NCI-H2029 (cell line): ENCODE measurements at regions not wholly inside any gene's neighbourhood (a gene's known extent, or its start where the extent isn't known, plus 50 kb on each side); places are given as distances from the start of the nearest gene placed in this dataset.

Experiments used
- DNase-seq: peaks from one replicate; lab custom pipeline; 2025; lab: John Stamatoyannopoulos, UW

DNA sequence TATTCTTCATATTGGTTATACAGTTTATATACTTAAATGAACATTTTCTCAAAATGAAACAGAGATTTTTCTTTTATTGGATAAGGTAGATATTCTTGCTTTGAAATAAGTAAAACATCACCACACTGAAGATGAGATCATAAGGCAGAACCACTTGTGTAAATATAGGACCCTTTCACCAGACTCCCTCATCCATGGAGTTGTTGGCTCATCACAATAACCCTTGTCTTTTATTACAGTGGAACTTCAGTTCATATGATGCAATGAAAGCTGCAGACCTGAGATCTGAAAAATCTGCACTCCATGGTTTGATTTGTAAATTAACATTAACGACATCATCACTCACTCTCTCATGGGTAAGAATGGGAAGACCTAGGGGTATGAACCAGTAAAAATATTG lies 51.9 kb upstream of the DBX2 start:
- DNase-seq, result no peak

DNA sequence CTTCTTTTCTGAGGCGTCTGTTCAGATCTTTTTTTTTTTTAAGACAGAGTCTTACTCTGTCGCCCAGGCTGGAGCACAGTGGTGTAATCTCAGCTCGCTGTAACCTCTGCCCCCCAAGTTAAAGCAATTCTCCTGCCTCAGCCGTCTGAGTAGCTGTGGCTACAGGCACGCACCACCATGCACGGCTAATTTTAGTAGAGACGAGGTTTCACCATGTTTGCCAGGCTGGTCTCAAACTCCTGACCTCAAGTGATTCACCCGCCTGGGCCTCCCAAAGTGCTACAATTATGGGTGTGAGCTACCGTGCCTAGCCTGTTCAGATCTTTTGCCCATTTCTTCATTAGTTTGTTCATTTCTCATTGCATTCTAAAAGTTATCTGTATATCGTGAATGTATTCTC lies 55.1 kb upstream of the DBX2 start:
- DNase-seq, result no peak

DNA sequence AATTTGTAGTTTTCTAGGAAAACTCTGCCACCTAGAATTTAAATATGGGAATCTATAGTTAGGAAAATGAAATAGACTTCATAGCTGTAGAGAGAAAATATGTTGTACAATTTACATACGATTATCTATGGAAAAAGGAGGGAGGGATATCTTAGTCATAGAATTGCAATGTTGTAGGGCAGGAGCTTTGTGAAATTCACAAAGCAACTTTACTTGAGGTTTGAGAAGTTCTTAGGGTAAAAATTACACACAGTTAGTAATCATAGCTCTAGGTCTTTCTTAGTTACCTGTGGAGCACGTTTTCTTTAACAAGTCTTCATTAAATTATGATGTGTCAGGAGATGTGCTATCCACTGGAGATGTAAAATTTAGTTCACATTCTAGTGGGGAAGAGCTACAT lies 61.4 kb upstream of the DBX2 start:
- no peak for DNase-seq

DNA sequence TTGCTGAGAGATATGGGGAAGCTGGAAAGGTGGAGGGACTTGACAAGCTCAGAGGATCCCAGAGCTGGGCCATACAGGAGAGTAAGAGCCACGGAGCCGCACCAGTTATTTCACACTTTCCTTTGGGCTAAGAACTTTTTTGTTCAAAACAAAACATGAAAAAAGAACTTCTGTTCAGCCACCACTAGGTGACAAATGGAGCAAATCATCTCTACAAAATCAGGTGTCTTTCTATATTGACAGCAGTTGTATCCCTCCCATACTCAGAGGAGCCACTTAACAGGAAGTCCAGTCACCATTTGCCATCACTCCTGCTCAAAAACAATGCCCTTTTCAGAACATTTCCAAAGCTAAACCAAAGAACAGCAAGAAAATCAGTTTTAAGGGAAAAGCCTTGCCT lies 70.3 kb upstream of the DBX2 start:
- DNase-seq, result no peak

DNA sequence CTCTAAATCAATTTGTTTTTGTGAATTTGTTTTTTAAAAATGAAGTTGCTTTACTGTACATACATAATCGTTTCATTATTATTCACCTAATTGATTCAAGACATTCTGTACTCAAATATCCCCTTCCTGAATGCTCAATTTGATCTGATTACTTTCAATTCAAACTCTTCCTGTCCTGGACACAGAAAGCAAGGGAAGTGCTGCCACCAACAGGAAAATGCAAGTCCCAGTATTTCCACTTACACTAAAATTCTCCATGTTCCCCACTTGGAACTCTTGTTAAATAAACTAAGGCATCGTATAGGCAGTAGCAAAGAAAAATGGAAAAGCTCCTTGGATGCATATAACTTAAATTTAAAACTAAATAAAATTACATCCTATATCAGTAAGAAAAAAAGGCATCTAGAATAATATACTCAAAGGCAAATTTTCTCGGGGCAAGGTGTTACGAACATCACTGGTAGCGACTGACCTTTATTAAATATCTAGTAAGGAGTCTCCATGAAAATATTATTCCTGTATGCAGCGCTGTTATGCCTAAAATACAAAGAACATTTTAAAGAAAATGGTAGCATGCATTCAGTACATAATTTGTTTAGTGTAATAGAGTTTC lies 72.0 kb upstream of the DBX2 start:
- DNase-seq, result no peak

DNA sequence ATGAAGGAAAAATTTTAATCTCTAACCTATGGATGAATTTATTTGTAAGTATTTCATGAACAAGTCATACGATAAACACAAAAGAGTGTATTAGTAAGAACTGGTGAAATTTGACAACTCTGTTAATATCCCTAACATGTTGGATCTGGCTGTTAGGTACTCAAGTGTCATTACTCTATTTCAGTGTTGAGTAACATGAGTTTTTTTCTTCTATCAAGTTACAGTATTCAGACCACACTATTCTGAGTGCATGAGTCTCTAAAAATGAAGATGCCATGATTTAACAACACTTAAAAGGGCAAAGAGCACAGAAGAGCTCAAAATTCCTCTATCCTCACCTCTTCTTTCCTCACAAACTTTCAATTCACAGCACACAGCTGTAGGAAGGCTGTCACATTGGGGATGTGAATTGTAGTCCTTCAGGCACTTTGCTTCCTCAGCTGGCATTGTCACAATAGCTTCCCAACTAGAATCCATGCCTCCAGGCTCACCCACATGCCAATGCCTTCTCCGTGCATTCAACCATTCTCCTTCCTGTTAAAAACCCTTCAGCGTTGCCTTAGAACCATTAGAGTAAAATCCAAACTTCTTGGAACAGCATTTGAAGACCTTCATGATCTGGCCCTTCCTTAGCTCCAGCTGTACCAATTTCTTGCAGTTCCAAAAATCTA lies 73.7 kb upstream of the DBX2 start:
- no peak for DNase-seq

DNA sequence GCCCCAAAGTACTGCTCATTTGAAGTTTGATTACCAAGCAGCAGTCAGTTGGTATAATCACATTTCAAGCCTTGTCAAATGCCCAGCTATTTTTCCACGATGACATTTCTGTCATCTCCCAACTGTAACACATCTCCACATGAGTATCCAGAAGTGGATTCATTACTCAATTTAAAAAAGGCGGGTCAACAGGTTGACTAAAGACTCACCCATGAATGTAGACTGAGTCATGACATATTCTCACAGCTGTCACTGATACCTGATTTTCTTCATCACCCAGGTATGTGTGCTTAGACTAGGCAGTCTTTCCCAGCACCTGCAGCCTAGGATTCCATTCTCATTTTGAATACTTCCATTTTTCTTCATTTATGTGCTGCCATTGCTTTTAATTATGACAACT lies 75.1 kb upstream of the DBX2 start:
- no peak for DNase-seq

DNA sequence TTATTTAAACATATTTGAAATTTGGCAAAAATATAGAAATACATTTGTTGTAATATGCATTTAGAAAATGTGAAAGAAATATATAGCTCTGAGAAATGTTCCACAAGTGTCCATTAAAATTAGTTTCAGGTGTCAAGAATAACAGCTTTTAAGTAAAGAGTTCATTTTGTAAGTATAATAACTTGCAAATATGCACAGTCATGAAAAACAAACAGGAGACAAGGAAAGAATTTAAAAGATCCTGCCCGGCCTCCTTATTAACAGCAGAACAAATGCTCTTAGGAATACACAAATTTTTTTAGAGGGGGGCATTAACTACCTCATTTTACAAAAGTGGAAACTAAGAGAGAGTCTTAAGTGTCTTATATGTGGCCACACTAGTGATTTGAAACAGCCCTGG lies 77.7 kb upstream of the DBX2 start:
- DNase-seq, result no peak

DNA sequence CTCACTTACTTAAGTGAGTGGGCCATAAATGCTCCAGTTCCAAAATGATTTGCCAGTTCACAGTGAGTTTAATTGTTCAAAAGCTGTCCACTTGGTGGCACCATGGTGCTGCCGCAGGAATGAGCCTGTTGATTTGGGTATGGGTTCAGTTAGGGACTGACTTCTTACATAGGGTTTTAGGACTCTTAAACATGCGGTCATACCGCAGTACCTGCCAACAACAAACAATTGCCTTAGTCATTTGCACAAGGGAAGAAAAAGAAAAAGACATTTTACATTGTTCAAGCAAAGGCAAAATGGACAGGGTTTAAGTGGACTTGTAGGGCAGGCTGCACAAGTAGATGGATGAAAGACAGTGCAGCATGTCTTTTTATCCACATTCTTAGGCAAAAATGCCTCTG lies 80.0 kb upstream of the DBX2 start:
- peak; percentile 41 for DNase-seq

DNA sequence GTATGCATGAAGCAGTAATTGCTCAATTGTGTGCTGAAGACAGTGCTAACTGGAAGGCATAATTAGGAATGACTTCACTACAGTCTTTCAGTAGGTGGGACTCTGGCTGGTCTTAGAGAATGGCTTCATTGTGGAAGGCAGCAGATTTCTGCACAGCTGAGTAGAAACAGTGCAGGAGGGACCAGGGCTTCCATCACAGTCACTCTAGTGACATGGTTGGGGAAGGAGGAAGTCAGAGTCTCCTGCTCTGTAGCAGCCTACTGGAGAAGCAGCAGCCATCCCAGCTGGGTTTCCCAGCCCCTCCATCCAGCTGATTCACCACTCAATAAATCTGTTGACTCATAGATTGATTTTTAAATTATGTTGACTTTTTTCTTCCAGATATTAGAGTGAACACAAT lies 80.6 kb upstream of the DBX2 start:
- no peak for DNase-seq

DNA sequence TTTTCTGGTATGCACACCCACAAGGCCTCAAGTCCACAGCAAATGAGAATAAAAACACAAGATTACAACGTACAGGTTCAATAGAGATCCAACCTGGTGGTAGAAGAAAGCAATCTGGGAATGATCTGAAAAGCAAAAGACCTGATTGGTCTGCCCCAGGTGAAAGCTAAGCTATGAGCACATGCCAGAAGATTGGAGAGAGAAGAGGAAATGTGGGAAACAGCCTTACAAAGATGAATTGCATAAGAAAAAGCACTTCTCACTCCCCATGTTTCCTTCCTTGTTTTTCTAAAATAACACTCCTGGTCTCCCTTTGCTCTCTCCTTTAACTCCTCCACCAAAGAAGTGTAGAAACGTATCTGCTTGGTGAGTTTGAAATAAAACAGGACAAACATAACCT lies 77.3 kb upstream of the ANO6 start:
- DNase-seq, result no peak

DNA sequence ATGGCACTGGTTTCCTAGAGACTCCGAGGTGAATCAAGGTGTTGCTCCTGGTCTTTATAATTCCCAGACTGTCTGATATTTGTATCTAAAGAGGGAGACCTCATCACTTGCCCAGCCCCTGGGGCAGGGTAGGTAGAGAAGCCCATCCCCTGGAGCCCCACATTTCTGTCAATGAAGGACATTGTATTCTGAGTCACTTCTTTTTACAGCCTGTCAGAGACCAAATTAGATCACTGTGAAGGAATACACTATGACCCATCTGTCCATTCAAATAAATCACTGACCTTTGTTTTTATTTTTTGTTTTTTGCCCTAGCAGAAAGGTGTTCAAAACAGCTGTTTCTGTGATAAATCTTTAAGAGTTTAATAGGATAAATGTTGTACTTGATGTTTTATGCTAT lies 67.9 kb upstream of the ANO6 start:
- DNase-seq, result no peak

DNA sequence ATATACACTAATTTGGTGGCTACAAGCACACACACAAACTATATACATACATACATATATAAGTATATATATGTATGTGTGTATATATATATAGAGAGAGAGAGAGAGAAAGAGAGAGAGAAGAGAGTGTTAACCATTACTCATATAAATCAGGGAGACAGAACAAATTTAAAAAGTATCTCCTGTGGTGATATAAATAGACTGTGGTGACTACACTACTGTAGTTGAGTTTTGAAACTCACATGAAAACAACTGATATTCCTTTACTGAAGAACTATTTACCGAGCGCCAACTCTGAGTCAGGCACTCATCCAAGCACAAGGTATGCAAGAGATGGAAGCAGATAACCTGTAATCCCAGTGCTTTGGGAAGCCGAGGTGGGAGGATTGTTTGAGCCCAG lies 67.3 kb upstream of the ANO6 start:
- no peak for DNase-seq

DNA sequence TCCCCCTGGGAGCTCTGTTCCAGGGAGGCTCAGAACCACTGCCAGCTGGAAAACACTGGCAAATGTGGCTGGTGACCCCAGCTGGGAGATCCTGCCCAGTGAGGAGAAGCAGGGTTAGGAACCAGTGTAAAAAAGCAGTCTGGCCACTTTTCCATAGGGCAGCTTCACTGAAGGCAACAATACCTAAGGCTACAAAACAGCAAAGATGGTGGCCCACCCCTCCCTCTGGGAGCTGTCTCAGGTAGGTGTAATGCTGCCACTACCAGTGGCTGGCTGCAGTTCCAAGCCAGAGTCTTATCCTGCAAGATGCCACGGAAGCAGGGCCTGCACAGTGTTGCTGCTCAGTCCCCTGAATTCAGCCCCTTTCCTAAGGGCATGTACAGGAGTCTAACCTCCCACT lies 50.6 kb upstream of the ANO6 start:
- no peak for DNase-seq

DNA sequence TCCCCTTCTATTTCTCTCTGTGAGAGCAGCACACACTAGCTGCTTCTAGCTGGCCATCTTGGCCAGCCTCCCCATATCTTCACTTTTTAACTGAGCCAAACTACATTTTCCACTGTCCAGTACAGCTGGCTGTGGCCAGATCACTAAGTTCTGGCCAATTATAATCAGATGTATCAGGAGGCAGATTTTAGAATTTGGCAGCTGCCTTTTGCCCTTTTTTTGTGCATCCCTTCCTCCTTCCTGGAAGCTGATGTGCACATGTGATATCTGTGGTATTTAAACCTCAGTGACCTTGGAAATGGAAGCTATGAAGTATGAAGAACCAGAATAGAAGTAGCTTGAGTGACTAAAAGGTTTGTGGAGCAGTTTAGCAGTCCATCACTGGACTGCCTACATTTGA lies 49.8 kb upstream of the ANO6 start:
- DNase-seq, result no peak
